ENCODE measurements at regions not wholly inside any gene's neighbourhood (a gene's known extent, or its start where the extent isn't known, plus 50 kb on each side); places are given as distances from the start of the nearest gene placed in this dataset.

DNA sequence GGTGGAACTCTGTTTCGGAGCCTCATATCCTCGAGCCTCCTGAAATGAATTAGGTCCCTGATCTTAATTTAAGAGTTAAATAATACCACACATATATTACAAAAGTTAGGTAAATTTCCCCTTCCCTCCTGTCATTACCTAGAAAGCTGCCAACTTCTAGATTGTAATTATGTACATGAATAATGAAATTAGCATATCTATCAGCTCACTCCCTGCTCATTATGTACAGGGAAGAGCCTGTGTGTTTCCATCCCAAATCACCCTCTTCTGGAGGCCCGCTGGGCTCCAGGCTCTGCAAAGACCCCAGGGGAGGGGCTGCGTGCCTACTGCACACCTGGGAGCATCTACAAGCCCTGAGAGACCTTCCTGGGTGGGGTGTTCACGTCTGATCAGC lies 384.1 kb downstream of the MN1 start:
- TF ChIP-seq EP300 (IDR thresholded peaks at IDR 0.05) (no peak), POLR2AphosphoS5 (IDR thresholded peaks at IDR 0.05) (no peak), POLR2A (IDR thresholded peaks at IDR 0.05) (no peak)
- TF ChIP-seq, protein P1, sequence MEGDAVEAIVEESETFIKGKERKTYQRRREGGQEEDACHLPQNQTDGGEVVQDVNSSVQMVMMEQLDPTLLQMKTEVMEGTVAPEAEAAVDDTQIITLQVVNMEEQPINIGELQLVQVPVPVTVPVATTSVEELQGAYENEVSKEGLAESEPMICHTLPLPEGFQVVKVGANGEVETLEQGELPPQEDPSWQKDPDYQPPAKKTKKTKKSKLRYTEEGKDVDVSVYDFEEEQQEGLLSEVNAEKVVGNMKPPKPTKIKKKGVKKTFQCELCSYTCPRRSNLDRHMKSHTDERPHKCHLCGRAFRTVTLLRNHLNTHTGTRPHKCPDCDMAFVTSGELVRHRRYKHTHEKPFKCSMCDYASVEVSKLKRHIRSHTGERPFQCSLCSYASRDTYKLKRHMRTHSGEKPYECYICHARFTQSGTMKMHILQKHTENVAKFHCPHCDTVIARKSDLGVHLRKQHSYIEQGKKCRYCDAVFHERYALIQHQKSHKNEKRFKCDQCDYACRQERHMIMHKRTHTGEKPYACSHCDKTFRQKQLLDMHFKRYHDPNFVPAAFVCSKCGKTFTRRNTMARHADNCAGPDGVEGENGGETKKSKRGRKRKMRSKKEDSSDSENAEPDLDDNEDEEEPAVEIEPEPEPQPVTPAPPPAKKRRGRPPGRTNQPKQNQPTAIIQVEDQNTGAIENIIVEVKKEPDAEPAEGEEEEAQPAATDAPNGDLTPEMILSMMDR (IDR thresholded peaks at IDR 0.05): no peak

Data from stomach (tissue), 4 donors.